ENCODE measurements at regions not wholly inside any gene's neighbourhood (a gene's known extent, or its start where the extent isn't known, plus 50 kb on each side); places are given as distances from the start of the nearest gene placed in this dataset.

- DNase-seq: peak; percentile 17
These were observed 759.9 kb downstream of the PDHA2 start for GRCh38 chr4:96599752-96600151.

GRCh38 chr4:96602661-96603060 is 762.8 kb downstream of the PDHA2 start:
- DNase-seq: no peak

- DNase-seq: no peak
These were observed 763.7 kb downstream of the PDHA2 start for GRCh38 chr4:96603641-96604040.

GRCh38 chr4:96606451-96606850 is 766.6 kb downstream of the PDHA2 start:
- no peak for DNase-seq

GRCh38 chr4:96626023-96626422 is 786.1 kb downstream of the PDHA2 start:
- no peak for DNase-seq

GRCh38 chr4:96630839-96631238 is 790.9 kb downstream of the PDHA2 start:
- DNase-seq: no peak

GRCh38 chr4:96637971-96638412 is 798.1 kb downstream of the PDHA2 start:
- DNase-seq: no peak

GRCh38 chr4:96639932-96640331 is 800.0 kb downstream of the PDHA2 start:
- no peak for DNase-seq

- DNase-seq: no peak
These were observed 802.6 kb downstream of the PDHA2 start for GRCh38 chr4:96642490-96642889.

GRCh38 chr4:96646146-96646545 is 806.3 kb downstream of the PDHA2 start:
- no peak for DNase-seq

- DNase-seq: no peak
These were observed 809.6 kb downstream of the PDHA2 start for GRCh38 chr4:96649536-96649935.

GRCh38 chr4:96652158-96652557 is 812.3 kb downstream of the PDHA2 start:
- no peak for DNase-seq

GRCh38 chr4:96652821-96653220 is 812.9 kb downstream of the PDHA2 start:
- no peak for DNase-seq

- no peak for DNase-seq
These were observed 814.2 kb downstream of the PDHA2 start for GRCh38 chr4:96654045-96654444.

GRCh38 chr4:96670381-96670780 is 830.5 kb downstream of the PDHA2 start:
- DNase-seq: no peak

- no peak for DNase-seq
These were observed 835.5 kb downstream of the PDHA2 start for GRCh38 chr4:96675416-96675815.

- no peak for DNase-seq
These were observed 836.0 kb downstream of the PDHA2 start for GRCh38 chr4:96675896-96676295.

GRCh38 chr4:96676754-96677435 is 837.0 kb downstream of the PDHA2 start:
- no peak for DNase-seq

GRCh38 chr4:96677499-96677898 is 837.6 kb downstream of the PDHA2 start:
- no peak for DNase-seq

- no peak for DNase-seq
These were observed 841.3 kb downstream of the PDHA2 start for GRCh38 chr4:96681218-96681617.

GRCh38 chr4:96685691-96686090 is 845.8 kb downstream of the PDHA2 start:
- DNase-seq: no peak

- no peak for DNase-seq
These were observed 851.6 kb downstream of the PDHA2 start for GRCh38 chr4:96691521-96691920.

GRCh38 chr4:96698831-96699230 is 858.9 kb downstream of the PDHA2 start:
- DNase-seq: no peak

GRCh38 chr4:96703265-96703664 is 863.4 kb downstream of the PDHA2 start:
- no peak for DNase-seq

GRCh38 chr4:96708766-96709165 is 868.9 kb downstream of the PDHA2 start:
- DNase-seq: no peak
